Mammary epithelial cell (primary cell): ENCODE measurements at regions not wholly inside any gene's neighbourhood (a gene's known extent, or its start where the extent isn't known, plus 50 kb on each side); places are given as distances from the start of the nearest gene placed in this dataset.

Experiments used
- EZH2 ChIP-seq: IDR thresholded peaks from 2 replicates; pipeline ENCODE4 v1.6.1; 2012; ENCODE audit warnings: low read length, inconsistent platforms, borderline replicate concordance
- TF ChIP-seq, protein P1 (sequence below), 2 donors: IDR thresholded peaks in 1 of 2; conservative IDR thresholded peaks in 1 of 2; 2 replicates each; pipeline ENCODE4 v1.5.1; 2011 to 2012; ENCODE audit warnings: inconsistent platforms in 2 of 2, low read length in 2 of 2, mild to moderate bottlenecking in 2 of 2, control low read depth in 1 of 2, low read depth in 1 of 2; ENCODE audit not compliant: insufficient read depth in 1 of 2; ENCODE audit errors: extremely low read depth in 1 of 2

DNA sequence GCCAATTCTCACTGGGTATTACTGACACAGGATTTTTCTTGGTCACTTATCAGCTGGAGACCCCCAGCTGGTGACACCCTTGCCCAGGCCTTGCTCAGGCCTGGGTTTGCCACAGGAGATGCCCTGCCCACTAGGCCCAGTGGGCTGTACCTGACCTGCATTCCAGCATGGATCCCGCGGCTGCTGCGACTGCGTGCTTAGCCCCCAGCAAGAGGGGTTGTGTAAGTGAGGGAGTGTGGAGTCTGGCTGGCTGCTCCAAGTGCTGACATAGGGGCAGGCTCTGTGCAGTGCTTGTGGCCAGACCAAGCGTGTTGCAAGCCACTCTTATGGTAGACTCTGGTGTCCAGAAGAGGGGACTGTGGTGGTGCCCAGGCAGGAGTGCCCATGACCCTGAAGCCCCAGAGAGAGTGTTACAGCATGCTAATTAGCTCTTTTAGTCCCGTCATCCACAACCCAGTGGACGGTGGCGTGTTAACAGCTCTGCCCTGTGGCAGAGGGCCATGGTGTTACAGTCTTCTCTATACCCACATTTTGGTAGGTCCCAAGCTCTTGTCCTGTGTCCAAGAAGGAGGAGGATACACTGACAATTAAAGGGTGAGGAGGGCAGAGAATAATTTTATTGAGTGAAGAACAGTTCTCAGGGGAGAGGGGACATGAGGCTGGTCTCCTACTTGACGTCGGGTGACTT, 491.7 kb upstream of the MEIS1 start:
- TF ChIP-seq, protein P1, sequence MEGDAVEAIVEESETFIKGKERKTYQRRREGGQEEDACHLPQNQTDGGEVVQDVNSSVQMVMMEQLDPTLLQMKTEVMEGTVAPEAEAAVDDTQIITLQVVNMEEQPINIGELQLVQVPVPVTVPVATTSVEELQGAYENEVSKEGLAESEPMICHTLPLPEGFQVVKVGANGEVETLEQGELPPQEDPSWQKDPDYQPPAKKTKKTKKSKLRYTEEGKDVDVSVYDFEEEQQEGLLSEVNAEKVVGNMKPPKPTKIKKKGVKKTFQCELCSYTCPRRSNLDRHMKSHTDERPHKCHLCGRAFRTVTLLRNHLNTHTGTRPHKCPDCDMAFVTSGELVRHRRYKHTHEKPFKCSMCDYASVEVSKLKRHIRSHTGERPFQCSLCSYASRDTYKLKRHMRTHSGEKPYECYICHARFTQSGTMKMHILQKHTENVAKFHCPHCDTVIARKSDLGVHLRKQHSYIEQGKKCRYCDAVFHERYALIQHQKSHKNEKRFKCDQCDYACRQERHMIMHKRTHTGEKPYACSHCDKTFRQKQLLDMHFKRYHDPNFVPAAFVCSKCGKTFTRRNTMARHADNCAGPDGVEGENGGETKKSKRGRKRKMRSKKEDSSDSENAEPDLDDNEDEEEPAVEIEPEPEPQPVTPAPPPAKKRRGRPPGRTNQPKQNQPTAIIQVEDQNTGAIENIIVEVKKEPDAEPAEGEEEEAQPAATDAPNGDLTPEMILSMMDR (conservative IDR thresholded peaks at IDR 0.05 in 1 of 2, IDR thresholded peaks at IDR 0.05 in 1 of 2; ENCODE audit: extremely low read depth in 1 of 2, insufficient read depth in 1 of 2, low read depth in 1 of 2, low read length in 2 of 2) = no peak
- TF ChIP-seq EZH2 = no peak
